ENCODE measurements at regions not wholly inside any gene's neighbourhood (a gene's known extent, or its start where the extent isn't known, plus 50 kb on each side); places are given as distances from the start of the nearest gene placed in this dataset.

DNA sequence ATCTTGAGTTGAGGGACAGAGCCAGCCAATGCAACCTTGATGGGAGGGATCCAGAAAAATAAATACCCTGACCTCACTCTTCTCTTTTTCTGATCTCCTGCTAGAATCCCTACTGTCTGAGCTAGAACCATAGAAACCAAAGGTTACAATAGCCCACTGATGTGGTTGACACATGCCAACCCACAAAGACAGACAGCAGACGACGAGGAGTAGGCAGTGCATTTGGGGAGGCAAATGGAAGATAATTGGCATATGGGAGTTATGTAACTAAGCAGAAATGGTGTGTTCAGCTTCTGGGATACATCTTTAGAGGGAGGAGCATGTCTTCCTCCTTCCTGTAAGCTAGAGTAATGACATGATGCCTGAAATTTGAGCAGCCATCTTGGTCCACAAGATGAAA, 171.7 kb upstream of the FGGY start (continued):
- TF ChIP-seq, protein P1, sequence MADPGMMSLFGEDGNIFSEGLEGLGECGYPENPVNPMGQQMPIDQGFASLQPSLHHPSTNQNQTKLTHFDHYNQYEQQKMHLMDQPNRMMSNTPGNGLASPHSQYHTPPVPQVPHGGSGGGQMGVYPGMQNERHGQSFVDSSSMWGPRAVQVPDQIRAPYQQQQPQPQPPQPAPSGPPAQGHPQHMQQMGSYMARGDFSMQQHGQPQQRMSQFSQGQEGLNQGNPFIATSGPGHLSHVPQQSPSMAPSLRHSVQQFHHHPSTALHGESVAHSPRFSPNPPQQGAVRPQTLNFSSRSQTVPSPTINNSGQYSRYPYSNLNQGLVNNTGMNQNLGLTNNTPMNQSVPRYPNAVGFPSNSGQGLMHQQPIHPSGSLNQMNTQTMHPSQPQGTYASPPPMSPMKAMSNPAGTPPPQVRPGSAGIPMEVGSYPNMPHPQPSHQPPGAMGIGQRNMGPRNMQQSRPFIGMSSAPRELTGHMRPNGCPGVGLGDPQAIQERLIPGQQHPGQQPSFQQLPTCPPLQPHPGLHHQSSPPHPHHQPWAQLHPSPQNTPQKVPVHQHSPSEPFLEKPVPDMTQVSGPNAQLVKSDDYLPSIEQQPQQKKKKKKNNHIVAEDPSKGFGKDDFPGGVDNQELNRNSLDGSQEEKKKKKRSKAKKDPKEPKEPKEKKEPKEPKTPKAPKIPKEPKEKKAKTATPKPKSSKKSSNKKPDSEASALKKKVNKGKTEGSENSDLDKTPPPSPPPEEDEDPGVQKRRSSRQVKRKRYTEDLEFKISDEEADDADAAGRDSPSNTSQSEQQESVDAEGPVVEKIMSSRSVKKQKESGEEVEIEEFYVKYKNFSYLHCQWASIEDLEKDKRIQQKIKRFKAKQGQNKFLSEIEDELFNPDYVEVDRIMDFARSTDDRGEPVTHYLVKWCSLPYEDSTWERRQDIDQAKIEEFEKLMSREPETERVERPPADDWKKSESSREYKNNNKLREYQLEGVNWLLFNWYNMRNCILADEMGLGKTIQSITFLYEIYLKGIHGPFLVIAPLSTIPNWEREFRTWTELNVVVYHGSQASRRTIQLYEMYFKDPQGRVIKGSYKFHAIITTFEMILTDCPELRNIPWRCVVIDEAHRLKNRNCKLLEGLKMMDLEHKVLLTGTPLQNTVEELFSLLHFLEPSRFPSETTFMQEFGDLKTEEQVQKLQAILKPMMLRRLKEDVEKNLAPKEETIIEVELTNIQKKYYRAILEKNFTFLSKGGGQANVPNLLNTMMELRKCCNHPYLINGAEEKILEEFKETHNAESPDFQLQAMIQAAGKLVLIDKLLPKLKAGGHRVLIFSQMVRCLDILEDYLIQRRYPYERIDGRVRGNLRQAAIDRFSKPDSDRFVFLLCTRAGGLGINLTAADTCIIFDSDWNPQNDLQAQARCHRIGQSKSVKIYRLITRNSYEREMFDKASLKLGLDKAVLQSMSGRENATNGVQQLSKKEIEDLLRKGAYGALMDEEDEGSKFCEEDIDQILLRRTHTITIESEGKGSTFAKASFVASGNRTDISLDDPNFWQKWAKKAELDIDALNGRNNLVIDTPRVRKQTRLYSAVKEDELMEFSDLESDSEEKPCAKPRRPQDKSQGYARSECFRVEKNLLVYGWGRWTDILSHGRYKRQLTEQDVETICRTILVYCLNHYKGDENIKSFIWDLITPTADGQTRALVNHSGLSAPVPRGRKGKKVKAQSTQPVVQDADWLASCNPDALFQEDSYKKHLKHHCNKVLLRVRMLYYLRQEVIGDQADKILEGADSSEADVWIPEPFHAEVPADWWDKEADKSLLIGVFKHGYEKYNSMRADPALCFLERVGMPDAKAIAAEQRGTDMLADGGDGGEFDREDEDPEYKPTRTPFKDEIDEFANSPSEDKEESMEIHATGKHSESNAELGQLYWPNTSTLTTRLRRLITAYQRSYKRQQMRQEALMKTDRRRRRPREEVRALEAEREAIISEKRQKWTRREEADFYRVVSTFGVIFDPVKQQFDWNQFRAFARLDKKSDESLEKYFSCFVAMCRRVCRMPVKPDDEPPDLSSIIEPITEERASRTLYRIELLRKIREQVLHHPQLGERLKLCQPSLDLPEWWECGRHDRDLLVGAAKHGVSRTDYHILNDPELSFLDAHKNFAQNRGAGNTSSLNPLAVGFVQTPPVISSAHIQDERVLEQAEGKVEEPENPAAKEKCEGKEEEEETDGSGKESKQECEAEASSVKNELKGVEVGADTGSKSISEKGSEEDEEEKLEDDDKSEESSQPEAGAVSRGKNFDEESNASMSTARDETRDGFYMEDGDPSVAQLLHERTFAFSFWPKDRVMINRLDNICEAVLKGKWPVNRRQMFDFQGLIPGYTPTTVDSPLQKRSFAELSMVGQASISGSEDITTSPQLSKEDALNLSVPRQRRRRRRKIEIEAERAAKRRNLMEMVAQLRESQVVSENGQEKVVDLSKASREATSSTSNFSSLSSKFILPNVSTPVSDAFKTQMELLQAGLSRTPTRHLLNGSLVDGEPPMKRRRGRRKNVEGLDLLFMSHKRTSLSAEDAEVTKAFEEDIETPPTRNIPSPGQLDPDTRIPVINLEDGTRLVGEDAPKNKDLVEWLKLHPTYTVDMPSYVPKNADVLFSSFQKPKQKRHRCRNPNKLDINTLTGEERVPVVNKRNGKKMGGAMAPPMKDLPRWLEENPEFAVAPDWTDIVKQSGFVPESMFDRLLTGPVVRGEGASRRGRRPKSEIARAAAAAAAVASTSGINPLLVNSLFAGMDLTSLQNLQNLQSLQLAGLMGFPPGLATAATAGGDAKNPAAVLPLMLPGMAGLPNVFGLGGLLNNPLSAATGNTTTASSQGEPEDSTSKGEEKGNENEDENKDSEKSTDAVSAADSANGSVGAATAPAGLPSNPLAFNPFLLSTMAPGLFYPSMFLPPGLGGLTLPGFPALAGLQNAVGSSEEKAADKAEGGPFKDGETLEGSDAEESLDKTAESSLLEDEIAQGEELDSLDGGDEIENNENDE (IDR thresholded peaks at IDR 0.05; ENCODE audit: insufficient replicate concordance, low read length): no peak
- no peak for TF ChIP-seq KDM1A (IDR thresholded peaks at IDR 0.05; ENCODE audit: borderline replicate concordance, low read length)
- TF ChIP-seq CHD2 (IDR thresholded peaks at IDR 0.05; ENCODE audit: low read length): no peak
- TF ChIP-seq, protein P2, sequence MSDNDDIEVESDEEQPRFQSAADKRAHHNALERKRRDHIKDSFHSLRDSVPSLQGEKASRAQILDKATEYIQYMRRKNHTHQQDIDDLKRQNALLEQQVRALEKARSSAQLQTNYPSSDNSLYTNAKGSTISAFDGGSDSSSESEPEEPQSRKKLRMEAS (IDR thresholded peaks at IDR 0.05): no peak

All from H1 (cell line).